ENCODE measurements at regions not wholly inside any gene's neighbourhood (a gene's known extent, or its start where the extent isn't known, plus 50 kb on each side); places are given as distances from the start of the nearest gene placed in this dataset.

DNA sequence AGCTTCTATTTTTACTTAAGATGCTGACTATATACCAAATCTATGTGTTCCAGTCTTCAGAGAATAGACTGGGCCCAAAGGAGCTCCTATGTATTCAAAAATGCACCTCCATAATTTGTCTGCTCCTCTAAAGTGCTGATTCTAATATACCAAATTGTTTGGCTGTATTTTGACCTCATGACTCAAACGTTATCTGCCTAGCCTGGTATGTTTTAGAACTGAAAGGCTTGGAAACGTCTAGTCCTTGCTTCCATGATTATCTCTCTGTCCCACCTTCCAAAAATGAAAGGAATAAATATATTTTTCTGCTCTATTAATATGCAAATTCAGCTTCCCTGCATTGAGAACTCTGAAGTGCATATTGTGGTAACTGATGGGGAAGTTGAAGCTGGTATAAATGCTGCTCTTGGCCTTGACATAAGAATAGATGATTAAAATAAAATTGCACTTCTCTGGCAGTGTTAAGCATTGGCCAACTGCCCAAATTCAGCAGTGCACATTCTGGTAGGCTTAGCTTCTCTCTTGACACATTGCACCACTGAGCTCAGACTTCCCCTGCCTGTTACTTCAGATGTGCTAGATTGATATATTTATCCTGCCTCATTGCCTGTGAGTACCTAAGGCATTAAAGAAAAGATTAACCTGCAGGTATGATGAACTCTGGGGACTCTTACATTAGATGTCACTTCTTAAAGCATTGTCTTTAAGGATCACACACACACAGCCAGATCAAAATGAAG lies 882.3 kb downstream of the RPS29 start:
- TF ChIP-seq YY1 (IDR thresholded peaks at IDR 0.05; ENCODE audit: extremely low read depth, insufficient replicate concordance, low read depth, low read length) = no peak
- TF ChIP-seq, protein P1, sequence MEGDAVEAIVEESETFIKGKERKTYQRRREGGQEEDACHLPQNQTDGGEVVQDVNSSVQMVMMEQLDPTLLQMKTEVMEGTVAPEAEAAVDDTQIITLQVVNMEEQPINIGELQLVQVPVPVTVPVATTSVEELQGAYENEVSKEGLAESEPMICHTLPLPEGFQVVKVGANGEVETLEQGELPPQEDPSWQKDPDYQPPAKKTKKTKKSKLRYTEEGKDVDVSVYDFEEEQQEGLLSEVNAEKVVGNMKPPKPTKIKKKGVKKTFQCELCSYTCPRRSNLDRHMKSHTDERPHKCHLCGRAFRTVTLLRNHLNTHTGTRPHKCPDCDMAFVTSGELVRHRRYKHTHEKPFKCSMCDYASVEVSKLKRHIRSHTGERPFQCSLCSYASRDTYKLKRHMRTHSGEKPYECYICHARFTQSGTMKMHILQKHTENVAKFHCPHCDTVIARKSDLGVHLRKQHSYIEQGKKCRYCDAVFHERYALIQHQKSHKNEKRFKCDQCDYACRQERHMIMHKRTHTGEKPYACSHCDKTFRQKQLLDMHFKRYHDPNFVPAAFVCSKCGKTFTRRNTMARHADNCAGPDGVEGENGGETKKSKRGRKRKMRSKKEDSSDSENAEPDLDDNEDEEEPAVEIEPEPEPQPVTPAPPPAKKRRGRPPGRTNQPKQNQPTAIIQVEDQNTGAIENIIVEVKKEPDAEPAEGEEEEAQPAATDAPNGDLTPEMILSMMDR (IDR thresholded peaks at IDR 0.05 in 2 of 3, conservative IDR thresholded peaks at IDR 0.05 in 1 of 3; ENCODE audit: borderline replicate concordance in 1 of 3, insufficient read depth in 1 of 3, low read depth in 2 of 3, low read length in 2 of 3) = no peak
- TF ChIP-seq ZFX (IDR thresholded peaks at IDR 0.05) = no peak
- no peak for TF ChIP-seq RAD21 (IDR thresholded peaks at IDR 0.05; ENCODE audit: low read depth)
- TF ChIP-seq POLR2A (IDR thresholded peaks at IDR 0.05; ENCODE audit: borderline replicate concordance, extremely low read depth, insufficient read depth, insufficient read length) = no peak
- TF ChIP-seq POLR2AphosphoS5 (IDR thresholded peaks at IDR 0.05; ENCODE audit: low read depth, low read length) = no peak
- TF ChIP-seq CEBPB (IDR thresholded peaks at IDR 0.05; ENCODE audit: low read depth) = no peak
- TF ChIP-seq EZH2 (IDR thresholded peaks at IDR 0.05) = no peak
- TF ChIP-seq, protein P2, sequence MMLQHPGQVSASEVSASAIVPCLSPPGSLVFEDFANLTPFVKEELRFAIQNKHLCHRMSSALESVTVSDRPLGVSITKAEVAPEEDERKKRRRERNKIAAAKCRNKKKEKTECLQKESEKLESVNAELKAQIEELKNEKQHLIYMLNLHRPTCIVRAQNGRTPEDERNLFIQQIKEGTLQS (IDR thresholded peaks at IDR 0.05) = no peak
- TF ChIP-seq, protein P3, sequence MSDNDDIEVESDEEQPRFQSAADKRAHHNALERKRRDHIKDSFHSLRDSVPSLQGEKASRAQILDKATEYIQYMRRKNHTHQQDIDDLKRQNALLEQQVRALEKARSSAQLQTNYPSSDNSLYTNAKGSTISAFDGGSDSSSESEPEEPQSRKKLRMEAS (IDR thresholded peaks at IDR 0.05) = no peak
- TF ChIP-seq EZH2phosphoT487 (IDR thresholded peaks at IDR 0.05; ENCODE audit: borderline replicate concordance) = no peak
- TF ChIP-seq, protein P4, sequence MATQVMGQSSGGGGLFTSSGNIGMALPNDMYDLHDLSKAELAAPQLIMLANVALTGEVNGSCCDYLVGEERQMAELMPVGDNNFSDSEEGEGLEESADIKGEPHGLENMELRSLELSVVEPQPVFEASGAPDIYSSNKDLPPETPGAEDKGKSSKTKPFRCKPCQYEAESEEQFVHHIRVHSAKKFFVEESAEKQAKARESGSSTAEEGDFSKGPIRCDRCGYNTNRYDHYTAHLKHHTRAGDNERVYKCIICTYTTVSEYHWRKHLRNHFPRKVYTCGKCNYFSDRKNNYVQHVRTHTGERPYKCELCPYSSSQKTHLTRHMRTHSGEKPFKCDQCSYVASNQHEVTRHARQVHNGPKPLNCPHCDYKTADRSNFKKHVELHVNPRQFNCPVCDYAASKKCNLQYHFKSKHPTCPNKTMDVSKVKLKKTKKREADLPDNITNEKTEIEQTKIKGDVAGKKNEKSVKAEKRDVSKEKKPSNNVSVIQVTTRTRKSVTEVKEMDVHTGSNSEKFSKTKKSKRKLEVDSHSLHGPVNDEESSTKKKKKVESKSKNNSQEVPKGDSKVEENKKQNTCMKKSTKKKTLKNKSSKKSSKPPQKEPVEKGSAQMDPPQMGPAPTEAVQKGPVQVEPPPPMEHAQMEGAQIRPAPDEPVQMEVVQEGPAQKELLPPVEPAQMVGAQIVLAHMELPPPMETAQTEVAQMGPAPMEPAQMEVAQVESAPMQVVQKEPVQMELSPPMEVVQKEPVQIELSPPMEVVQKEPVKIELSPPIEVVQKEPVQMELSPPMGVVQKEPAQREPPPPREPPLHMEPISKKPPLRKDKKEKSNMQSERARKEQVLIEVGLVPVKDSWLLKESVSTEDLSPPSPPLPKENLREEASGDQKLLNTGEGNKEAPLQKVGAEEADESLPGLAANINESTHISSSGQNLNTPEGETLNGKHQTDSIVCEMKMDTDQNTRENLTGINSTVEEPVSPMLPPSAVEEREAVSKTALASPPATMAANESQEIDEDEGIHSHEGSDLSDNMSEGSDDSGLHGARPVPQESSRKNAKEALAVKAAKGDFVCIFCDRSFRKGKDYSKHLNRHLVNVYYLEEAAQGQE (IDR thresholded peaks at IDR 0.05; ENCODE audit: low read depth) = no peak
- TF ChIP-seq SP1 (IDR thresholded peaks at IDR 0.05; ENCODE audit: low read depth) = no peak
- TF ChIP-seq EGR1 (IDR thresholded peaks at IDR 0.05; ENCODE audit: low read depth) = no peak
